ENCODE measurements at regions not wholly inside any gene's neighbourhood (a gene's known extent, or its start where the extent isn't known, plus 50 kb on each side); places are given as distances from the start of the nearest gene placed in this dataset.
"Not testable (repeated sequence)": the region's sequence is repeated elsewhere in the genome, so short reads cannot be mapped to it uniquely, and the experiment has no call there.

GRCh38 chr13:99078017-99078771 lies 100.3 kb upstream of the DOCK9 start:
- no peak for DNase-seq

GRCh38 chr13:99080131-99080530 lies 102.3 kb upstream of the DOCK9 start:
- no peak for DNase-seq

DNA sequence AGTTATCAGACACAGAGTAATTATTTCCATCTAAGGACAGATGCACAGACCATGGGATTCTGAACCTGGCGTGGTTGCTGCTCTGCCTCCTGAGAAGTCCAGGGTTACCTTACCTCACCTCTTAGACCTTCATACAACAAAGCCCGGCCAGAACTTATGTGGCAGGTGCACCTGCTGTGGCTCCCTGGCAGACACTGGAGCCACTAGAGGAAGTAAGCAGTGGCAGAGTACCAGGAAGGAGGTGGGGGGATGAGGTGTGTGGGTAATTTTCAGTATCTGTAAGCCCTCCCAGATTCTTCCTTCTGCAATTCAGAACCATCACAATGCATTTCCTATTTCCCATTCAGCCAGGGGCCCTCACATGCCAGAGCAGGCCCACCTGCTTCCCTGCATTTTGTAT lies 106.1 kb upstream of the DOCK9 start:
- DNase-seq = no peak

- no peak for DNase-seq
Measured at GRCh38 chr13:99085139-99085807, 107.4 kb upstream of the DOCK9 start.

DNA sequence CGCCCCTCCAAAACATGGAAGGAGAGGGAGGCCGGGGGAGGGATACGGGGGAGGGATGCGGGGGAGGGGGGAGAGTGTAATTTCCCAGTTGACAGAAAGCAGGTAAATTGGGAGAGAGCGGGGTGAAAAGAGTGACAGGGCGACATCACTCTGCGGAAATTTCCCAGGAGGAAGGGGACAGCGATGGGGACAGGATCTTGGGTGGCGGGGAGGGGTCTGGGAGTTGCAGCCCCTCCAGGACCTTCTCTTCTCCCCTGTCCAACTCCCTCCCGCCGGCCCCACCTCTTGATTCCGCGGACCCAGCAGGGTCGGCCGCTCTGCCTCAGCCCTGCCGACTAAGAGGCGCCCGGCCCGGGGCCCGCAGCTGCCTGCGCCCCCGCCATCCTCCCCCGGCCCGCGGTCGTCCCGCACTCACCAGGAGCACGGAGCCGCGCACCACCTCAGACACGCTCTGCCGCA lies 108.0 kb upstream of the DOCK9 start:
- DNase-seq = no peak

- no peak for DNase-seq
Measured at GRCh38 chr13:99086267-99087097, 108.6 kb upstream of the DOCK9 start.

GRCh38 chr13:99087098-99087953 lies 109.5 kb upstream of the DOCK9 start:
- DNase-seq = peak; percentile 77

DNA sequence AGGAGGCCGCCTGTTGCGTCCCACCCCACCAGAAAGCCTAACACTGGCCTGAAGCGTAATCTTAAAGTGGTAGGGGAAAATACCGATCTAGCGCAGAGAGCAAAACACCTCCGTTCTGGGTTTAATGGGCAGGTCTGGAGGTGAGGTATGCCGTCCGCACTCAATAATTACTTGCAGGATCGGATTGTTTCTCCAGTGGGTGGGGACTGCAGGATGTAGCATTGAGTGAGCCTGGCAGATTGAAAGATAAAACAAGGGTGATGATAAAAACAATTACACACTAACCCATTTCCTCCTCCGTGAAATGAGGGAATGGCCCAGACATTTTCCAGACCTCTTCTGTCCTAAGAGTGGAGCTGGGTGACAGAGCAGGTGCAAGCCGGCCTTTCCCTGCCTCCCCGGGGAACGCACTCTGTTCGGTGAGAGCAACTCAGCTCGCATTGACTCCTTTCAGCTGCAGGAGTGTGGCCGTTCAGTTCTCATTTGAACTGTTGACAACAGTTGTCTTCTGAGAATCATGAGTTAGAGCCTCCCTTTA lies 110.2 kb upstream of the DOCK9 start:
- DNase-seq = peak; percentile 57

- no peak for DNase-seq
Measured at GRCh38 chr13:99093997-99094396, 106.7 kb upstream of the UBAC2 start.

GRCh38 chr13:99101831-99102230 lies 98.8 kb upstream of the UBAC2 start:
- not testable (repeated sequence) for DNase-seq

DNA sequence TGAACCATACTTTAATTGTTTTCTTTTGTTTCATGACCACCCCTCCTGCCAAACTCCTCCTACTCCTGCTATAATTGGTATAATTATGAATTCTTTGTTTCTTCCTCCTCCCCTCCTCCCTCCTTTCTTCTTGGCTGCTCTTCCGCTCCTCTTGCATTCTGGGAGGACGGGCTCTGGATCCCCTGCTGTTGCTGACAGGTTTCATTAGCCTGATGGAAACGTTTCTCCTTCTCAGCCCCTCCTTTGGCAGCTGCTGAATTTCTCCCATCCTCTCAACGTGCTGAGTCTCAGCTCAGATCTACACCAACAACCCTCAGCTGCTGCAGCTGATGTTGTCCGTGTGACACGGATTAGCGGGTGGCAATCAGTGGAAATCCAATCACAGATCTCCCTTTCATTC lies 97.1 kb upstream of the UBAC2 start:
- DNase-seq = peak; percentile 68

DNA sequence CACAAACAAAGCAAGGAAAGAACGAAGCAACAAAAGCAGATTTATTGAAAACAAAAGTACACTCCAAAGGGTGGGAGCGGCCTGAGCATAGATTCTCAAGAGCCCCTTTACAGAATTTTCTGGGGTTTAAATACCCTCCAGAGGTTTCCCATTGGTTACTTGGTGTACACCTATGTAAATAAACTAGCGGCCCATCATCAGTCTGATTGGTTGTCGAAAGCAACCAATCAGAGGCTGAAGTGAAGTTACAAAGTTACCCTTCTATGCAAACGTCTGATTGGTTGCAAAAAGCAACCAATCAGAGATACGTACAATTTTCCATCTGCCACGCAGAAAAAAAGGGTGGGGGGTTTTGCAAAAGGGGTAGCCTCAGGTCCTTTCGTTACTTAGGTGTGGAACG lies 96.3 kb upstream of the UBAC2 start:
- peak; percentile 60 for DNase-seq

DNA sequence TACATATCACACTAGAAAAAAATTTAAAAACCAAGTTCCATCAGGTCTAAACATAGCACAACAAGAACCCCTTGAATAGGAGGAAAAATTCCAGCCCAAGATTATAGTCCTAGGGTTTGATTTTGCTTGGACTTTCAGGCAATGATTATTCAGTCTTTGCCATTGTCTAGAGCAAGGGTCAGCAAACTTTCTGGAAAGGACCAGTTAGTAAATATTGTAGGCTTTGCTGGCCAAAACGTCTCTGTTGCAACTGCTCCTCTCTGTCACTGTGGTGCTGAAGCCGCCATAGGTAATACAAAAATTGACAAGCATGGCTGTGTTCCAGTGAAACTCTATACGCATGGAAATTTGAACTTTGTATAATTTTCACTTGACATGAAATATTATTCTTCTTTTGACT lies 95.5 kb upstream of the UBAC2 start:
- DNase-seq = no peak

- no peak for DNase-seq
Measured at GRCh38 chr13:99113351-99113750, 87.3 kb upstream of the UBAC2 start.

DNA sequence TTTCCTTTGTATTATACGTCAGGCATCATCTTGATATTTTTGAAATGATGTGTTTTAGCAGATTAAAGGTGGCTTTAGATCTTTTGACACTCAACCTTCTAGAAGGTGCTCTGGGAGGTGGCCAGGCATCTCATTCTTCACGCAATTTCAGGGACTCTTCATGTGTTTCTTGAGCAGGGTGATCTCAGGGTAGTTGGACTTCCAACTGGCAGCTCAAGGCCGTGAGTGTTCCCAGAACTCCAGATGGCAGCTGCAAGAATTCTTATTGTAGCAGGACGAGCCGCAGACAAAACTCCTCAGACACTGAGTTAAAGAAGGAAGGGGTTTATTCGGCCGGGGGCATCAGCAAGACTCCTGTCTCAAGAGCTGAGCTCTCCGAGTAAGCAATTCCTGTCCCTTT lies 82.5 kb upstream of the UBAC2 start:
- no peak for DNase-seq

DNA sequence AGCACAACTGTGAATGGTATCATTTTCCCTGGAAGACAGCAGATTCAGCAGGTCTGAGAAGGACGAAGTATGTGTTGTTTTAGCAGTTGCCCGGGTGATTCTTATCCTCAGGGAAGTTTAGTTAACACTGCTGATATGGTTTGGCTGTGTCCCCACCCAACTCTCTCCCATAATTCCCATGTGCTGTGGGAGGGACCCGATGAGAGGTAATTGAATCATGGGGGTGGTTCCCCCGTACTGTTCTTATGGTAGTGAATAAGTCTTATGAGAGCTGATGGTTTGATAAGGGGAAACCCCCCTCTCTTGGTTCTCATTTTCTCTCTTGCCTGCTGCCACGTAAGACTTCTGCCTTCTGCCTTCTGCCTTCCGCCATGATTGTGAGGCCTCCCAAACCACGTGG lies 81.0 kb upstream of the UBAC2 start:
- no peak for DNase-seq

DNA sequence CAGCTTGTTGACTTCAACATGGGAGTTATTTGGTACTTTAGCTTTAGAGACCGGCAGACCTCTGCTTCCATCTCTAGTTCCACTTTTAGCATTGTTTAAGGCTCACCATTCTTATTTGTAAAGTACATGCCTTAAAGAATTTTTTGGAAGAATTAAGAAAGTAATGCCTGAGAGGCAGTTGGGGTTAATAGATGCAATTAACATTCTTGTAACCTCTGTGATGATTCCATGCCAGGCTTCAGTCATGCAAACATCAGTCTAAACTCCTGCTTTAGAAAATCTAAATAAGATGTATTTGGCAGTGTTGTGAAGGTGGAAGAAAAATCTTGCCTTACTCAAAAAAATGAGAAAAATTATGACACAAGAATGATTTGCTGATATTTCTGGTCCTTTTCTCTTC lies 79.9 kb upstream of the UBAC2 start:
- DNase-seq = no peak

DNA sequence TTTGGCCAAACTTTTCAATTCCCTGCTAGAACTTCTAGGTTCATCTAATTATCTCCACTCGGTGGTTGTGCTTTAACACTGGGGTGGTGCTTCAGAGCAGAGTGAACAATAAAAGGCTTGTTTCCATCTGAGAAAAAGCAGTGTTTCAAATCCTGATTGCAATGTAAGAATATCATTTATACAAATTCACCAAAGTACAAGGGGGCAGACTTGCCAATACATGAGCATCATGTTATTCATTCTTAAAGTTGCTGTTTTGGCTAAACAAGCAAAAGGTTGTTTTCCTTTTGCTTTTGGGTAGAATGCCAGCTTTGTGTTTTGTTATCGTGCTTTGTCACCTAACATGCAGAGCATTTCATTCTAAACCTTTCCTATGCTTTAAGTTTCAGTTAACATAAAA lies 78.5 kb upstream of the UBAC2 start:
- DNase-seq = no peak

DNA sequence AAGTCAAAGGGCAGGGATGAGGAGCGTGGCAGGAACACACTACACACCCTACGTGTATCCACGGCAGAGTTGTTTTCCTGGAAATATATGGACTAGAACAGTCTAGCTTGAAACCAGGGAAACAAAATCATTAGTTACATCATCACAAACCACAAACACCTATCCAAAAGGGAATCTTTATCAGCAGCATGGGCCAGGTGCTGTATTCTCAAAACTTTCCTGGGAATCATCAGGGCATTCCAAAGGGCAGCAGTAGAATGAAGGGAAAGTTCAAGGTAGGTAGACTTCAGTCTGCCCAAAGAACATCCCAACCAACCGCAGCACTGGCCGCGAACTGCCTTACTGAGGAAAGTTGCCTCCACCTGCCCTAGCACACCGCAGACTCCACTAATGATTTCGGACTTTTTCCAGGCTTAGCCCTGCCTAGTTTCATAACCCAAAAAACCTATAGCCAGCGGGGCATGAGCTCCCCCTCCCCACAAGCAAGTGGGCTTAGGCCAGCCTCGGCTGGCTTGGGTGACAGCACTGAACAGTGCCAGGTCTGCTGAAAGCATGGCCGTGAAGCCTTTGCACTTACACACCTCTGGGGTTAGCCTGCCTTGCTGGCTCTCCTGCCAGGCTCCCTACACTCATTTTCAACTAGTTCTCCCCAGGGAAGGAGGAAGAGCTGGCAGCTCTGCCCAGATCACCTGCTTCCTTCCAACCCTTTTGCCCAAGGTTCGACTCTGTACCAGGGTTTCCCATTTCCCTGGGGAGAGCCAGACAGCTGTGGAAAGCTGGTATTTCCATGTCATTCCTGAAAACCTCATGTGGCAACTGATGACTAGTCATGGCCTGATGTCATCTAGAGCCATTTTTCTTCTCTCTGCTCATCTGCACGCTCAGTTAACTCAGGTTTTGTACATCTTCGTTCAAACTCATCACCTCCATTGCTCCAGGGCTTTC lies 77.3 kb upstream of the UBAC2 start:
- no peak for DNase-seq

- DNase-seq = no peak
Measured at GRCh38 chr13:99124046-99124400, 76.6 kb upstream of the UBAC2 start.

- no peak for DNase-seq
Measured at GRCh38 chr13:99124794-99125316, 75.8 kb upstream of the UBAC2 start.

All from NCI-H2227 treated with DMSO at 0.1 percent for 48 hours (cell line).